Left lung (tissue), 4 donors: ENCODE measurements at regions not wholly inside any gene's neighbourhood (a gene's known extent, or its start where the extent isn't known, plus 50 kb on each side); places are given as distances from the start of the nearest gene placed in this dataset.

ENCODE experiments used
- ATAC-seq: fragments of 200-7000 bp; cut with Tn5 transposase; one replicate; pipeline ENCODE4 v1.9.1; 2020; ENCODE audit warnings: moderate library complexity
- DNase-seq, 4 donors: peaks; one replicate each; pipeline ENCODE4 v3.0.0-alpha.2; 2013 to 2020
- H3K27ac ChIP-seq, 2 donors: fragments of 200-600 bp; sonication (generic) in 1 of 2; one replicate each; pipeline versions ENCODE4 v1.5.0 to v1.8.0; 2020 to 2021
- H3K27me3 ChIP-seq, 2 donors: fragments of 200-600 bp; sonication (generic) in 1 of 2; one replicate each; pipeline versions ENCODE4 v1.5.0 to v1.8.0; 2020 to 2021
- H3K36me3 ChIP-seq, 2 donors: fragments of 200-600 bp; sonication (generic) in 1 of 2; one replicate each; pipeline versions ENCODE4 v1.5.0 to v1.8.0; 2020 to 2021
- H3K4me1 ChIP-seq, 2 donors: fragments of 200-600 bp; one replicate each; pipeline ENCODE4 v1.8.0; 2021
- H3K4me3 ChIP-seq, 2 donors: fragments of 200-600 bp; sonication (generic) in 1 of 2; one replicate each; pipeline versions ENCODE4 v1.5.0 to v1.8.0; 2020 to 2021; ENCODE audit warnings: mild to moderate bottlenecking in 1 of 2
- H3K9me3 ChIP-seq, 2 donors: fragments of 200-600 bp; sonication (generic) in 1 of 2; one replicate each; pipeline versions ENCODE4 v1.5.0 to v1.8.0; 2020 to 2021
- CTCF ChIP-seq, 2 donors: fragments of 200-600 bp; sonication (generic) in 1 of 2; IDR thresholded peaks; one replicate each; pipeline versions ENCODE4 v1.5.0 to v1.8.0; 2021; ENCODE audit warnings: antibody characterized with exemption in 2 of 2
- intact Hi-C, 2 donors: fragments of 100-400 bp; cut with DNase I; formaldehyde crosslinking; loops; one replicate each; pipeline versions ENCODE4 v1.11.2 to v1.14.2; 2022
- donor health status: DM: no; HTN: yes; CAD: no.
- donor health status: DM: no; HTN: no; CAD: no.

DNA sequence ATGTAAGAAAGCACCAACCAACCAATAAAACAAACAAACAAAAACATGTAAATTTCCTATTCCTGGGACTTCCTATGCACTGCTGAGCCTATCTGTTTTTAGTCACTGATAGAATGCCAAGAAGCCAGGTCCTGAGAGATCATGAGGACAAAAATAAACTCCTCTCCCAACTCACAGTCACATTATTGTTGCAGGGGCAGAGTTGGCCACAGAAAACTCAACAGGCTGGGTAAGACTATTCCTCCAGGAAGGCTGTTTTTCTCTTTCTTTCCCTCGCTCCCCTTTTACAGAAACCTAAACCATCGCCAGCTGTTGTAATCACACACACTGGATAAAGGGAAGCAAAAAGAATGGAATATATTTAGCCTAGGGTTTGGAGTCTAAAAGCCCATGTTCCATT is 55.8 kb upstream of the METAP2 start:
- no peak overlapping the region for H3K4me3 ChIP-seq
- H3K4me1 ChIP-seq, result no peaks in the 10 kb centered on the region
- DNase-seq (no peak), ATAC-seq (no peak)
- no peaks in the 10 kb centered on the region for H3K9me3 ChIP-seq
- H3K27ac ChIP-seq, result no peak overlapping the region
- TF ChIP-seq CTCF (IDR thresholded peaks at IDR 0.05), result no peak
- intact Hi-C loops, result no loop called here
- H3K27me3 ChIP-seq, result no peaks in the 10 kb centered on the region
- no peaks in the 10 kb centered on the region for H3K36me3 ChIP-seq
